ENCODE measurements at regions not wholly inside any gene's neighbourhood (a gene's known extent, or its start where the extent isn't known, plus 50 kb on each side); places are given as distances from the start of the nearest gene placed in this dataset.

DNA sequence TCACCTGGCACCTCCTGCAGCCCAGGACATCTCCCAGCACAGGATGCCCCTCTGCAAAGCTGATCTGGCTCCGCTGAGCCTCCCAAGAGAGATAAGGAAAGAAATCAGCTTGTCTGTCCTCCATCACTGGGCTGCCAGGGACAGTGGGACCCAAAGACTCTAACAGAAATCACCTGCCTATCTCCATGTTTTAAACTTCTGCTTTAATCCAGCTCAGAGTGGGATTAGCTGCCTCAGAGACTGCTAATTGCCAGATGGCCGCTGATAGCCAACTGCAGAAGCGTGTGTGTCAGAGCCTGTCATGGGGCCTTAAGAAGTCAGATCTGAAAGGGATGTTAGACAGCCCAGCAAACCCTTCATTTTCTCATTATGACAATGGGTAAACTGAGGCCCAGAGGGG lies 389.4 kb upstream of the KLHL29 start:
- H3K4me3 ChIP-seq (ENCODE audit: insufficient read depth, low read depth, low read length), result no peak overlapping the region
- ATAC-seq (ENCODE audit: low read depth) (no peak), DNase-seq (no peak)
- H4K20me1 ChIP-seq (ENCODE audit: insufficient read depth, low read length), result no peaks in the 10 kb centered on the region
- no peak overlapping the region for H2BK15ac ChIP-seq (ENCODE audit: low read depth, low read length)
- BruUV-seq (replicated peaks), result no TSS peak
- in situ Hi-C loops (cut with MboI; ENCODE audit: low sequenced_read_pairs), result no loop called here
- no peaks in the 10 kb centered on the region for H3K36me3 ChIP-seq (ENCODE audit: control insufficient read depth, insufficient read depth, low read length)
- dilution Hi-C loops (cut with HindIII; ENCODE audit: low sequenced_read_pairs, unreplicated experiment), result no loop called here
- no peak overlapping the region for H3K18ac ChIP-seq (ENCODE audit: low read depth, low read length)
- no peak overlapping the region for H4K8ac ChIP-seq (ENCODE audit: low read depth in 2 of 2, low read length in 2 of 2)
- H3K9me3 ChIP-seq (ENCODE audit: control insufficient read depth, insufficient read depth, low read length), result peaks cover 14% of the 10 kb centered on the region
- H2AFZ ChIP-seq (replicated peaks; ENCODE audit: low read length, poor library complexity), result no peak overlapping the region
- H2BK5ac ChIP-seq (ENCODE audit: low read depth, low read length, poor library complexity, severe bottlenecking), result no peak overlapping the region
- no peaks in the 10 kb centered on the region for H3K27me3 ChIP-seq (ENCODE audit: control insufficient read depth, insufficient read depth, low read length)
- no peak for TF ChIP-seq BHLHE40 (IDR thresholded peaks at IDR 0.05; ENCODE audit: low read depth, low read length)
- TF ChIP-seq MAZ (IDR thresholded peaks at IDR 0.05; ENCODE audit: borderline replicate concordance, low read depth, low read length), result no peak
- no peak for TF ChIP-seq CEBPB (IDR thresholded peaks at IDR 0.05; ENCODE audit: low read depth, low read length)
- TF ChIP-seq, protein P1, sequence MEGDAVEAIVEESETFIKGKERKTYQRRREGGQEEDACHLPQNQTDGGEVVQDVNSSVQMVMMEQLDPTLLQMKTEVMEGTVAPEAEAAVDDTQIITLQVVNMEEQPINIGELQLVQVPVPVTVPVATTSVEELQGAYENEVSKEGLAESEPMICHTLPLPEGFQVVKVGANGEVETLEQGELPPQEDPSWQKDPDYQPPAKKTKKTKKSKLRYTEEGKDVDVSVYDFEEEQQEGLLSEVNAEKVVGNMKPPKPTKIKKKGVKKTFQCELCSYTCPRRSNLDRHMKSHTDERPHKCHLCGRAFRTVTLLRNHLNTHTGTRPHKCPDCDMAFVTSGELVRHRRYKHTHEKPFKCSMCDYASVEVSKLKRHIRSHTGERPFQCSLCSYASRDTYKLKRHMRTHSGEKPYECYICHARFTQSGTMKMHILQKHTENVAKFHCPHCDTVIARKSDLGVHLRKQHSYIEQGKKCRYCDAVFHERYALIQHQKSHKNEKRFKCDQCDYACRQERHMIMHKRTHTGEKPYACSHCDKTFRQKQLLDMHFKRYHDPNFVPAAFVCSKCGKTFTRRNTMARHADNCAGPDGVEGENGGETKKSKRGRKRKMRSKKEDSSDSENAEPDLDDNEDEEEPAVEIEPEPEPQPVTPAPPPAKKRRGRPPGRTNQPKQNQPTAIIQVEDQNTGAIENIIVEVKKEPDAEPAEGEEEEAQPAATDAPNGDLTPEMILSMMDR (conservative IDR thresholded peaks at IDR 0.05; ENCODE audit: low read depth, low read length), result no peak
- TF ChIP-seq, protein P2, sequence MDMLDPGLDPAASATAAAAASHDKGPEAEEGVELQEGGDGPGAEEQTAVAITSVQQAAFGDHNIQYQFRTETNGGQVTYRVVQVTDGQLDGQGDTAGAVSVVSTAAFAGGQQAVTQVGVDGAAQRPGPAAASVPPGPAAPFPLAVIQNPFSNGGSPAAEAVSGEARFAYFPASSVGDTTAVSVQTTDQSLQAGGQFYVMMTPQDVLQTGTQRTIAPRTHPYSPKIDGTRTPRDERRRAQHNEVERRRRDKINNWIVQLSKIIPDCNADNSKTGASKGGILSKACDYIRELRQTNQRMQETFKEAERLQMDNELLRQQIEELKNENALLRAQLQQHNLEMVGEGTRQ (IDR thresholded peaks at IDR 0.05; ENCODE audit: low read depth, low read length), result no peak
- TF ChIP-seq RCOR1 (IDR thresholded peaks at IDR 0.05; ENCODE audit: insufficient replicate concordance, low read length), result no peak
- no peak for TF ChIP-seq POLR2A (IDR thresholded peaks at IDR 0.05; ENCODE audit: low read depth, low read length)
- TF ChIP-seq MAFK (IDR thresholded peaks at IDR 0.05; ENCODE audit: low read depth, low read length), result no peak
- TF ChIP-seq RAD21 (IDR thresholded peaks at IDR 0.05; ENCODE audit: low read length), result no peak
- no peak for TF ChIP-seq MXI1 (IDR thresholded peaks at IDR 0.05; ENCODE audit: borderline replicate concordance, low read depth, low read length)
- H3K14ac ChIP-seq (replicated peaks; ENCODE audit: low read depth, low read length), result no peak overlapping the region
- H2BK20ac ChIP-seq (ENCODE audit: low read depth, low read length), result no peak overlapping the region
- H2AK5ac ChIP-seq (ENCODE audit: low read depth, low read length), result no peak overlapping the region
- H3K4me1 ChIP-seq (ENCODE audit: control insufficient read depth, insufficient read depth, low read length), result no peaks in the 10 kb centered on the region
- H3K27ac ChIP-seq (ENCODE audit: insufficient read depth, low read length), result no peak overlapping the region
- no peak overlapping the region for H4K5ac ChIP-seq (ENCODE audit: low read depth, low read length)
- no peak overlapping the region for H2AK9ac ChIP-seq (replicated peaks; ENCODE audit: low read depth, low read length, poor library complexity)
- no peak overlapping the region for H2BK120ac ChIP-seq (ENCODE audit: low read depth, low read length)
- intact Hi-C loops (cut with micrococcal nuclease), result no loop called here
- H3K4ac ChIP-seq (ENCODE audit: low read depth, low read length), result no peak overlapping the region
- no peak overlapping the region for H4K91ac ChIP-seq (ENCODE audit: insufficient read depth, low read depth, low read length)
- no peak overlapping the region for H3K23ac ChIP-seq (ENCODE audit: low read depth, low read length)
- no peaks in the 10 kb centered on the region for H3K79me1 ChIP-seq (ENCODE audit: low read depth in 1 of 2, low read length in 2 of 2)
- ChIA-PET POLR2A (ENCODE audit: unreplicated experiment) (no interaction called here), CTCF (no interaction called here)
- H3K4me2 ChIP-seq (ENCODE audit: low read depth, low read length), result no peak overlapping the region
- WGBS, 2 experiments (ENCODE audit: extremely low coverage in 2 of 2, insufficient read length in 1 of 2), result no CpG with 5 or more reads among the region's 3 CpGs
- no peak overlapping the region for H3K56ac ChIP-seq (ENCODE audit: extremely low read depth, insufficient read depth, low read length)
- no peak overlapping the region for H3K9ac ChIP-seq (ENCODE audit: low read depth, low read length)
- H3K9me1 ChIP-seq (ENCODE audit: insufficient read depth, low read length), result no peaks in the 10 kb centered on the region

All from IMR-90 (cell line).